Adrenal gland (tissue), 5 donors: ENCODE measurements at regions not wholly inside any gene's neighbourhood (a gene's known extent, or its start where the extent isn't known, plus 50 kb on each side); places are given as distances from the start of the nearest gene placed in this dataset.

Experiments
- CTCF ChIP-seq, 6 experiments: fragments of 450-650 bp in 4 of 6; fragments of 200-600 bp in 2 of 6; sonication (generic) in 1 of 6; IDR thresholded peaks; 1 replicate in 5 of 6; 2 replicates in 1 of 6; pipeline versions ENCODE4 v1.5.1 to v1.8.0; 2016 to 2021; ENCODE audit warnings: antibody characterized with exemption in 6 of 6, mild to moderate bottlenecking in 2 of 6, moderate library complexity in 1 of 6
- POLR2A ChIP-seq, 2 donors: fragments of 450-650 bp; IDR thresholded peaks; one replicate each; pipeline ENCODE4 v1.6.1; 2017; ENCODE audit warnings: antibody characterized with exemption in 2 of 2, mild to moderate bottlenecking in 2 of 2, moderate library complexity in 1 of 2
- donor health status: DM: no; HTN: no; CAD: no.

GRCh38 chr18:38654946-38655345 lies 1089.3 kb upstream of the CELF4 start:
- no peak for TF ChIP-seq CTCF (IDR thresholded peaks at IDR 0.05)
- TF ChIP-seq POLR2A (IDR thresholded peaks at IDR 0.05) = no peak
